HG03064 (cell line): ENCODE measurements at regions not wholly inside any gene's neighbourhood (a gene's known extent, or its start where the extent isn't known, plus 50 kb on each side); places are given as distances from the start of the nearest gene placed in this dataset.
"Not testable (repeated sequence)": the region's sequence is repeated elsewhere in the genome, so short reads cannot be mapped to it uniquely, and the experiment has no call there.

Source experiments
- ATAC-seq: cut with Tn5 transposase; IDR thresholded peaks from one replicate; pipeline ENCODE4 v1.9.1; 2021; ENCODE audit warnings: low read depth; ENCODE audit not compliant: unreplicated experiment

GRCh38 chr2:183522489-183523266 lies 398.4 kb downstream of the NUP35 start:
- no peak for ATAC-seq

DNA sequence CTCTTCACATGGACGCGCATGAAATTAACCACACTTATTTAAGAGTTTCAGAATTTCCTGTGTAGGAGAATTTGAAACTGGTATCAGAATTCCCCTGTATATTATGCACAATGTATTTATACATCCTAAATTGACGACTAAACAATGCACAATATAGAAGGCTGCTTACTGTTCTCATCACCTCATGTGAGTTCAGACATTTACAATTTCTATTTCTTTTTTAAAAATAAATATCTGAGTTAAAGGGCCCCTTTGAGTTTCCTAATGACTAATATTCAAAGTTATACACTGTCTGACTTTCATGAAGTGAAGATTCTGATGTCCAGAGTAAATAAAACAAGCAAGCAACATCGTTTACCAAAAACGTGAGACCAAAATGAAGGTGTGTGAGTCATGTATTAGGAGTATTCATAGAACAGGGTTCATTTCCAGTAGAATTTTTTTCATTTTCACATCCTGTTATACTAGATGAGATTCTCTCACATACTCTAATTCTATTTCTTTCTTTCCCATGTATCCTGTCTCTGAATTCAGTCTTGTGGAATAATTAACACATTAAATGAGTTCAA lies 406.2 kb downstream of the NUP35 start:
- no peak for ATAC-seq

GRCh38 chr2:183532514-183532913 lies 408.3 kb downstream of the NUP35 start:
- no peak for ATAC-seq

GRCh38 chr2:183533021-183533420 lies 408.8 kb downstream of the NUP35 start:
- ATAC-seq, result no peak

DNA sequence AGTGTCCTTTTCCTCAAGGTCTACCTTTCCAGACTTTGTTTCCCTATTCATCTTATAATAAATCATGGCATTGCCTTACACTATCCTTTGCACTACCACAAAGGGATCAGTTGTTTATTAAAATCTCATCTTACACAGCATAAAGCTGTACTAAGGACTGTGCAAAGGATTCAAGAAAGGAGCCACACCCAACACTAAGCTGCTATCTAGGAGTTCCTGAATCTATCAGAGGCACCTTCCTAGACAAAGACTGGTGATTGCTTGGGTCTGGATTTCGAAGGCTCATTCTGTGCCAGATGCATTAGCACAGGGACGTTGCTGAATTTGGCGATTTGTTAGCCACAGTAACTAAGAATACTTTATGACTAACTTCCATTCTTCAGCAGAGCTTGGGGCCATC lies 412.0 kb downstream of the NUP35 start:
- no peak for ATAC-seq

DNA sequence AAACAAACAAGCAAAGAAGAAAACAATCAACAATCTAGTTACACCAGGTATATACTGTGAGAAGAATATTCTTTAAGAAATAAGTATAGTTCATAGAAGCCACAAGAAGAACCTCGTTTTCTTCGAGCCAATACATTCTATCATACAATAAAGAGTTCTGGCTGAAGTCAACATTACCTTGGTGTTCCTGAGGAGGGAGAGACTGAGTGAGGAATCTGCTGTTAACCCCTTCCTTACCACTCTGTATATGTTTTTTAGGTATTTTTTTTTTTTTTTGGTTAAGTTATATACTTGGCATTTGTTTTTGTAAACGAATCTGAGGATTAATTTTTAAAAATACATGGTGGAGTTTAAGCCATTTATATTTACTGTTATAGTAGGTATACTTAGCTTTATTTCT lies 412.5 kb downstream of the NUP35 start:
- ATAC-seq, result no peak

DNA sequence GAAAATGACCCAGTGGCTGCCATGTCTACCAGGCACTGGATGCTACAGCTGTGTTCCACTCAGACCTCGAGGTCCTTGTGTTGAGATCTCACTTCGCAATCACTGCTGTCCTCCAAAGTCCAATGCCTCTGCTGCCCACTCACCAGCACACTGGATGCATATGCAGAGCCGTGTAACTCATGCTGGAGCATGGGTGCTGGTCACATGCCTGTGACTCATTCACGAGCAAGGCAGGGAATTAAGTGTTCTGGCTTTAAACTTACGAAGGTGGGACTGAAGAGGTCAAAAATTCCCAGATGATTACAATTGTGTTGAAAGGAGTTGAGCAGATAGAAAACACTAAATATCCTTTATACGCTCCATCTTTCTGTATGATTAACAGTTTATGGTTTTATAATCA lies 417.5 kb downstream of the NUP35 start:
- ATAC-seq, result no peak

DNA sequence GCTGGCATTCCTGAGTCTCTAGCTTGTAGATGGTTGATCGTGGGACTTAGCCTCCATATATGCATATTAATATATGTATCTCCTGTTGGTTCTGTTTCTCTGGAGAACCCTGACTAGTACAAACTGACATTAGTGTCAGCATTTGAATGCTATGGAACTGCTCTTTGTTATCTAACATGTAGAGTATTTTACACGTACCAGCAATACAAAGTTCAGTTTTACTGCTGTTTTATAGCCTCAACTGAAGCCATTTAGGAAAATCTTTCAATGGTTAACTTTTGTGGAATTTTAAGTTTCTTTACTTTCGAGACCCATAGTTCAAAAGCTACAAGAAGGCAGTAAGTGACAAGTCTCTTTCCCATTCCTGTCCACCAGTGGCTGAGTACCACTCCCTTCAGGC lies 418.4 kb downstream of the NUP35 start:
- no peak for ATAC-seq

- no peak for ATAC-seq
Observed at GRCh38 chr2:183543222-183543621, 419.0 kb downstream of the NUP35 start.

DNA sequence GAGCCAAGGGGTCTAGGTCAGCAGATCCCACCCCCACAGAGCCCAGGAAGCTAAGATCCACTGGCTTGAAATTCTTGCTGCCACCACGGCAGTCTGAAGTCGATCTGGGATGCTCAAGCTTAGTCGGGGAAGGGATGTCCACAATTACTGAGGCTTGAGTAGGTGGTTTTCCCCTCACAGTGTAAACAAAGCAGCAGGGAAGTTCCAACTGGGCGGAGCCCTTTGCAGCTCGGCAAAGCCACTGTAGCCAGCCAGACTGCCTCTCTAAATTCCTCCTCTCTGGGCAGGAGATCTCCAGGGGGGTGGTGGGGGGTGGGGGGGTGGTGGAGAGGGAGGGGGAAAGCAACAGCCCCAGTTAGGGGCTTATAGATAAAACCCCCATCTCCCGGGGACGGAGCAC lies 419.5 kb downstream of the NUP35 start:
- ATAC-seq, result no peak

- not testable (repeated sequence) for ATAC-seq
Observed at GRCh38 chr2:183546560-183547350, 422.5 kb downstream of the NUP35 start.

DNA sequence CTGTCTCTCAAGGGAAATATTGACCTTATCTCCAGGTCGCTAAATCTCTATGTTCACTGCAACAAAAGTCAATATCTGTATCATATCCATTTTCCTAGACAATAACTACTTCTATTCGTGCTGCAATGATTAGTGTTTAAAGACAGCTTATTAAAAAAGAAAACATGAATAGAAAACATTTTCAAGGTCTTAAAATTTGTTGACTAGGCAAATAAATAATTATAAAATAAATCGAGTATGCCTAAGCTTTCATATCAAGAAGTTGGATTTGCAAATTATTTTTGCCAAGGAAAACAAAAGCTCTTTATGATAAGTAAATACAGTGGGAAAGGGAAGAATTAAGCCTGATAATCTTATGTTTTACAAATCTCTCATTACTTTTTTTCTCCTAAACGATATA lies 428.5 kb downstream of the NUP35 start:
- ATAC-seq, result no peak

DNA sequence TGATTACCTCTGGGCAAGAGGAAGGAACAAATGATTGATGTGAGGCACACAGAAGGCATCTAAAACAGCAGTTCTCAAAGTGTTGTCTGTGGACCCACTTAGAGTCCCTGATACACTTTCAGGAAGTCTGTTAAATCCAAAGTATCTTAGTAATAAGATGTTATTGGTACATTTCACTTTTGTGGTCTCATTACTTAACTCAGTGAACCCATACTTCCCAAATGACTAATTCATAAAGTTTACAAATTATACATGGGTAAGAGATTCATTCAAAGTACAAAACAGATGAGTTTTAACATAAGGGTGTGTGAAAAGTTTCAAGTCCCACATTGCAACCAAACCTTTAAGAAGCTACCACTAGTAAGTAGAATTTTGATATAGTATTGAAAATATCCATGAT lies 440.5 kb downstream of the NUP35 start:
- ATAC-seq, result no peak

- no peak for ATAC-seq
Observed at GRCh38 chr2:183575481-183575880, 451.2 kb downstream of the NUP35 start.

DNA sequence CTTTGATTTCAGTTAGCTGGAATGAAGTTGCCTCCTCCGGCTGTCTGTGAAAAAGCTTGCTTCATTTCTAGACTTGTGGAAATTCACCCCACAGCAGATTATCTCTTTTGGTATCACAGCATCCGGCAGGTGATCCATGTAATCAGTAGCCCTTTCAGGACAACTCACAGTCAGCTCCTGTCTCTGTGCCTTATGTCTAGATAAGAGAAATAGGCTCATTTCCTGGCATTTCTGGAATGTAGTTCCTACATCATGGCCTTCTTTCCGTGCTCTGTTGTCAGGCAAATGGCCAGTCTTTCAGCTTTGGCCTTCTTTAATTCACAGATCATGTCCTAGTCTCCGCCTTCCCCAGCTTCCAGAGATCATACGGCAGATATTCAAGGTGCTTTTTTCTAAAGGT lies 455.4 kb downstream of the NUP35 start:
- no peak for ATAC-seq

GRCh38 chr2:183592271-183592670 lies 468.0 kb downstream of the NUP35 start:
- no peak for ATAC-seq

DNA sequence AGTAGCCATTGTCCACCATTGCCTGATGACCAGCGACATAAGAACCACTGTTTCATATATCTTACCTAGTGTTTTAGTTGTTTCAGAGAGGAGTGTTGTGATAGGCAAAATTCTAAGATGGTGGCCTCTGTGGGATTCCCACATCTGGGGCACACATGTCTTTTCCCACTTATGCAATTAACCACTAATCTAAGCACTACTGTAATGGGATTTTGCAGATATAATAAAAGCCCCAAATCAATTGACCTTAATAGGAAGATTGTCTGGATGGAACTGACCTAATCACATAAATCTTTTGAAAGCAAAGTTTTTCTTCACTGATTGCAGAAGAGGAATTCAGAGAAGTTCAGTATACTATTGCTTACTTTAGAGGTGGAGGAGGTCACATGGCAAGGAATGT lies 469.9 kb downstream of the NUP35 start:
- no peak for ATAC-seq

- ATAC-seq, result no peak
Observed at GRCh38 chr2:183597841-183598240, 473.6 kb downstream of the NUP35 start.

GRCh38 chr2:183604065-183604464 lies 479.8 kb downstream of the NUP35 start:
- no peak for ATAC-seq

GRCh38 chr2:183605440-183605839 lies 481.2 kb downstream of the NUP35 start:
- no peak for ATAC-seq

DNA sequence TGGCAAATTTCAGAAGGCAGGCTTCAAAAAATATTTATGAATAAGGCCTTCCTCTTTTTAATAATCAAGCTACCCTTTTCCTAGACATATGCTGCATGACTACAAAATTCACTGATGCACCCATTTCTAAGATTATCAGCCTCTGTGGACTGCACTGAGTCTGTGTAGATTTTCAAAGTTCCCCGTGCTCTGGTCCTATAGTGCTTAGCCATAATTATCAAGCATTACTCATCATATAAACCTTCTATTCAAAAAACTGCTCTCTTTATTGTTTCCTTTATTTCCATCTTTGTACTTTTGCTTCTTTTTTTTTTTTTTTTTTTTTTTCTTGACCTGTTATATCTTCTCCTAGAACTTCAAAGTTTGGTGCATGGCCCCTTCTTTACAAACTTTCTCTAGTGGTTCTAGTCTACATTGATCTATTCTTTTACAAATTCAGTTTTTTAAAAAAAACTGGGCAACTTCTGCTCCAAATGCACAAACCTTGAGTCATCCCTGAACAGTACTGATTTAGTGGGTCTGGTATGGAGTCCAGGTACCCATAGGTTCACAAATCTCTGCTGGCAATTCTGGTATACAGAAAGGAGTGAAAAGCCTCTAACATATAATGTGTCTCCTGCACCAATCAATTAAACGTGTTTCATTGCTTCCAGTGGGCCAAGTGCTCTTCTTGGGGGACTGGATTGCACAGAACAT lies 481.9 kb downstream of the NUP35 start:
- no peak for ATAC-seq
